Stimulated activated CD4-positive, alpha-beta T cell treated with anti-CD3 and anti-CD28 coated beads, Interleukin-1b, Interleukin-23, amount 100 ng/mL, for 1 hour (primary cell): ENCODE measurements at regions not wholly inside any gene's neighbourhood (a gene's known extent, or its start where the extent isn't known, plus 50 kb on each side); places are given as distances from the start of the nearest gene placed in this dataset.
"Not testable (repeated sequence)": the region's sequence is repeated elsewhere in the genome, so short reads cannot be mapped to it uniquely, and the experiment has no call there.

Source experiments
- DNase-seq, 2 donors: peaks; one replicate each; pipeline ENCODE4 v3.0.0-alpha.2; 2020; ENCODE audit warnings: low read depth in 2 of 2

GRCh38 chr20:40849456-40849855 is 160.4 kb upstream of the MAFB start:
- DNase-seq = no peak

- no peak for DNase-seq
Measured at GRCh38 chr20:40851051-40851450, 162.0 kb upstream of the MAFB start.

- no peak for DNase-seq
Measured at GRCh38 chr20:40855269-40855668, 166.2 kb upstream of the MAFB start.

GRCh38 chr20:40856653-40857052 is 167.6 kb upstream of the MAFB start:
- DNase-seq = no peak

GRCh38 chr20:40860487-40860902 is 168.1 kb upstream of the TOP1 start:
- no peak for DNase-seq

- no peak for DNase-seq
Measured at GRCh38 chr20:40861427-40862008, 167.1 kb upstream of the TOP1 start.

GRCh38 chr20:40863355-40863919 is 165.2 kb upstream of the TOP1 start:
- DNase-seq = no peak

GRCh38 chr20:40864470-40864869 is 164.2 kb upstream of the TOP1 start:
- DNase-seq = no peak

- no peak for DNase-seq
Measured at GRCh38 chr20:40865095-40865494, 163.5 kb upstream of the TOP1 start.

GRCh38 chr20:40866056-40866455 is 162.6 kb upstream of the TOP1 start:
- DNase-seq = no peak

GRCh38 chr20:40868551-40869217 is 159.9 kb upstream of the TOP1 start:
- no peak for DNase-seq

GRCh38 chr20:40869218-40870147 is 159.1 kb upstream of the TOP1 start:
- DNase-seq = no peak

GRCh38 chr20:40875116-40876085 is 153.2 kb upstream of the TOP1 start:
- no peak for DNase-seq

GRCh38 chr20:40878099-40878498 is 150.5 kb upstream of the TOP1 start:
- not testable (repeated sequence) for DNase-seq

GRCh38 chr20:40880063-40880728 is 148.4 kb upstream of the TOP1 start:
- DNase-seq = no peak

GRCh38 chr20:40880729-40881109 is 147.9 kb upstream of the TOP1 start:
- DNase-seq = no peak

GRCh38 chr20:40882152-40882551 is 146.5 kb upstream of the TOP1 start:
- DNase-seq = no peak

GRCh38 chr20:40883097-40883496 is 145.5 kb upstream of the TOP1 start:
- DNase-seq = no peak

GRCh38 chr20:40887105-40887504 is 141.5 kb upstream of the TOP1 start:
- no peak for DNase-seq

- DNase-seq = not testable (repeated sequence)
Measured at GRCh38 chr20:40889266-40889665, 139.4 kb upstream of the TOP1 start.

- no peak for DNase-seq
Measured at GRCh38 chr20:40890181-40890580, 138.4 kb upstream of the TOP1 start.
